DMS79 (cell line): ENCODE measurements at regions not wholly inside any gene's neighbourhood (a gene's known extent, or its start where the extent isn't known, plus 50 kb on each side); places are given as distances from the start of the nearest gene placed in this dataset.

Source experiments
- DNase-seq: peaks from one replicate; lab custom pipeline; 2025; lab: John Stamatoyannopoulos, UW

DNA sequence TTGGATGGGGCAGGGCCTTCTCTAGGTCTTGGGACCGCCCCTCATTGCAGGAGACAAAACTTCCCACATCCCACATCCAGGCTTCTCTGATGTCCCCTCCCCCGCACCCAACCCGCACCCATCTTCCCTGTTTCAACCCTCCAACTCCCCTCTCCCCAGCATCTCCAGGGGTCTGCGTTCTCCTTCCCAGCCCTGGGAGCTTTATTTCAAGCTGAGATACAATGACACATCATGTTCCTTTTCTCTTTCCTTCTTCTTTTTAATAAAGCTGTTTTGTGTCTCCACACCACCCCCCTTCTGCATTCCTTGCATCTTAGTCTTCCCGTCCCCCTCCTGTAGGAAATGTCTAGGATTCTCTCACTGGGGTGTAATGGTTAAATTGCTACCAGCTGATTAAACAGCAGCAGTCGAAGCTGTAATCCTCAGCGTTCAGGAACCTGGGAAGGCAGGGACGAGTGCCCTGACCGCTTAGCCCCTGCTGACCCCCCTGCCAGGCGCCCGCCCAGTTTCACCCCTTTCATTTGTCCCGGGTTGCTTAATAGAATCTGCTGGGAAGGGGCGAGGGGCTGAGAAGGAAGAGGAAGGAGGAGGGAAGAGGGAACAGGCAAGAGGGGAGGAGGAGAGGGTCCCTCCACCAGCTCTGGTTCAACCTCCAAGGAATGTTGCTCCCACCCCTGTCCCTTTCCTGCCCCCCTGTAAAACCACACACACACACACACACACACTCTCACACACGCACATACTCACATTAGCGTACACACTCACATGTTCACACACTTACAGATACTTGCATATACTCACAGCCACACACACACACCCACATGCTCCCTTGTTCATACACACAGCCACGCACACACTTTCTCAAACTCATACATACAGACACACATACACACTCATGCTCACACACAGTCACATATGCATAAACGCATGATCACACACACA is 104.5 kb upstream of the MED13L start:
- no peak for DNase-seq

DNA sequence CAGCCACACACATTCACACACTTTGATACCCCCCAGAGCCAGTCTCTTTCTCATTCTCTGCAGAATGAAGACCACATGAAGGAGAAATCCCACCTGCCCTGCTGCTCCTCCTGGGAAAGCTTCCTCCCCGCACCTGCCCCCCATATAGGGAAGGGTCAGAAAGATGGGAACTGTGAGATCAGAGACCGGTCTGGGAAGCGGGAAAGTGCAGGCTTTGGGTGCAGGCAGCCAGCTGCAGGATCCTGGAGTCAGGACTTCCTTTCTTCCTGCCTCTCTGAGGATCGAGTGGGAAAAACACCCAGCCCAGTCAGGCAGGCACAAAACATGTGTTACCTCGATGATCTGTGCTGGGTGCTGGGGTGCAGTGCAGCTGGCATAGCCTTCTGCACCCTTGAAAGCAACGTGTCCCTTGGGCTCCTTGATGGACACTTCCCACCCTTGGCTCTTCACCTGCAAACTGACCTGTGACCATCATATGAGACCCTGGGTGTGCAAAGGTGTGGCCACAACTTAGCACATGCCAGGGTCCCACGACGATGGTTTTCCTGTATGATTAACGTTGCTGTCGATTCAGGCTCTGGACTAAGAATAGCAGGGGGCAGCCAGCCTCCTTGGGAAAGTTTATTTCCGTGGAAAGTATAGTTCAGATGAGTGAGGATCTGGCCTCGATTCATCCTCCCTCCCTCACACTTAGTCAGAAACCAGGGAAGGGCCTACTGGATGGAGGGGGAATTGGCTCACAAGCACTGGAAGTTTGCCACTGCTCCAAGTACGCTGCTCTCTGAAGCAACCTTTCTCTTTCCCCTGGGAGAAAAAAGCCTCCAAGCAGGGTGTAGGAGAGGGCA is 105.4 kb upstream of the MED13L start:
- no peak for DNase-seq

DNA sequence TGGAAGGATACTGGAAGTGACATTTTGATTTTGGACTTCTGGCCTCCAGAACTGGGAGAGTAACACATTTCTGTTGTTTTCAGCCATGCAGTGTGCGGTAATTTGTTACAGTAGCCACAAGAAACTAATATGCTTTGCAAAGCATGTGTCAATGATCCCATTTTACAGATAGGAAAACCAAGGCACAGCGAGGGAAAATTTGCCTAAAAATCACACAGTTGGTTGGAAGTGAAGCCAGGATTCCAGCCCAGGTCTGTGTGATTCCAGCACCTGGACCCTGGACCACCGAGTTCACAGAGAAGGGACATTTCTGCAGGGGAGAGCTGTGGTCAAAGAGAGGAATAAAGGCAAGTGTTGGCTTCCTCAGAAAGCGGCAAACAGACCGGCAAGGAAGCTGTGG is 106.7 kb upstream of the MED13L start:
- no peak for DNase-seq

DNA sequence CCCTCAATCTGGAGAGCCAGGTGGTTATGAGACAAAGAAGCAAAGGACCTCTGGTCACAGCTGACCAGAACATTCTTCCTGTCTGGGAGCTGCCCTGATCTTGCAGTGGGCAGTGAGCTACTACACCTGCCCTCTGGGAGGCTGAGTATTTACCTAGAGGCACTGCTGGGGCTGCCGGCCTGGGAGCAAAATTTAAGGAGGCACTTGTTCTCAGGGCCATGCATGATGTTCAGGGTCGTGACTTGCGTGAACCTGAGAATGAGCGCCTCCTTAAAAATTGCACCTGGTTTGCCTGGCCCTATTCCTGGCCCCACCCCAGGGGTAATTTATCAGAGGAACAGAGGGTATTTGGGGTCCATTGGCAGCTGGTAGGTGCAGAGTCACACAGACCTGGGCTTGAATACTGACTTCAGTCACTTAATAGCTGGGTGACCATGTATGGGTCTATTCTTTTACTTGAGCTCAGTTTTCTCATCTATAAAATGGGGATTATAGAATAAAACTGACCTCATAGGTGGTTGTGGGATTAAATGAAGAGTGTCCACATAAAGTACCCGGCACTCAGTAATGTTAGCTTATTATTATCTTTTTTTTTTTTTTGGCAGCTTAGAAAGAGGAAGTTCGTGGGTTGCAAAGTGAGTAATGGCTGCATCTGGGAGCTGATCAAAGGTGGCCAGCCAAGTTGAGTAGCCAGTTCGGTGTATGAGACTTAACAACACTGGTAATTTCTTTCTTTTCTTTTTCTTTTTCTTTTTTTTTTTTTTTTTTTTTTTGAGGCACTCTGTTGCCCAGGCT is 107.4 kb upstream of the MED13L start:
- DNase-seq: peak; percentile 11

DNA sequence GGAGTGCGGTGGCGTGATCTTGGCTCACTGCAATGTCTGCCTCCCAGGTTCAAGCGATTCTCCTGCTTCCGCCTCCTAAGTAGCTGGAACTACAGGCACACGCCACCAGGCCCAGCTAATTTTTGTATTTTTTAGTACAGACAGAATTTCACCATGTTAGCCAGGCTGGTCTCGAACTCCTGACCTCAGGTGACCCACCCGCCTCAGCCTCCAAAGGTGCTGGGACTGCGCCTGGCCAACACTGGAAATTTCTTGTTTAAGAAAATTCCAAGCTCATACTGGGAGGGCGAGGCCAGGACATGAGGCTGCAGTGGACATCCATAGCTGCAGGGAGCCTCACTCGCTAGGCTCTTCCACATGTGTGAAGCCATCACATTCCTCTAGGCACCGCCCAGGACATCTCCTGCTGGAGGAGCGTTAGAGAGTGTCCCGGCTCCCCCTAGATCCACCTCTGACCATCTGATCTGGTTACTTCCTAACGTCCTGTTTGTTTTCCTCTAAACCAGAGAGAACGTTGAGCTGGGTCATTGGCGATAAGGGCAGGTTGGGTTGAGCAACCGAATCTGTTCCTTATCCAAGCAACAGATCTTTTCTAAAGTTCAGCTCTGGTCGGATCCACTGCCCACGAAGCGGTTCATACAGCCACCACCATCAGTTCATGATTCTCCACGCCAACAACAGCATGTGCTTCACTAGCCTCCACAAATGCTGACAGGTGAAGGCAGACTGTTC is 108.2 kb upstream of the MED13L start:
- DNase-seq: no peak

DNA sequence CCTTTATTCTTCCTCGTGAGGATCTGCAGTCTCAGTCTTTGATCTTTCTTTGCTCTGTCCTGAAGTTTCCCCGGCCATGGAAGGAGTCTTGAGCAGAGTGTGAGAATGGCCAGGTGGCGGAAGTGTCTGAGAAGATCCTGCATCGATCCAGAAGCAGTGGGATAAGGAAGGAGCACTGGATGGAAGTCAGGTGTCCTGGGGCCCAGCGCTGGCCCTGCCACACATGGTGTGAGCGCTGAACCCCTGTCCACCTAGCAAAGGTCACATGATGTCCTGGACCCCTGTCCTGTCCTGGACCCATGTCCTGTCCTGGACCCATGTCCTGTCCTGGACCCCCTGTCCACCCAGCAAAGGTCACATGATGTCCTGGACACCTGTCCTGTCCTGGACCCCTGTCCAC is 111.8 kb upstream of the MED13L start:
- DNase-seq: no peak

DNA sequence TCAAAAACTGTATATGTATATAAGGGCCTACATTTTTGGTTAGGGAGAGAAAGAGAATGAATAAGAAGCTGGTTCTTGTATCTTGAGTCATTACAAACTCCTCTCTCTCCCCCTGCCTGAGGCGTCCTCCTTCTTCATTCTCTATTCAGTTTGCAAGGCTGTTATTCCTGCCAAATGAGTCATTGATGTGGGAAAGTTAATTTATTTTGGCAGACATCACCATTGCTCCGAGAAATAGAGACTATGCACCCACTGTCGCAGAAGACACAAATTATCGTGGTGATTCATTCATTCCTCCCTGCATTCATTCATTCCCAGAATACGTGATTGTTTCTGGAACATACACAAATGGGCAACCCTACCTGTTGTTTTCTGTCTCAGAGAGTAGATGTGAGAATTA is 112.5 kb upstream of the MED13L start:
- no peak for DNase-seq

DNA sequence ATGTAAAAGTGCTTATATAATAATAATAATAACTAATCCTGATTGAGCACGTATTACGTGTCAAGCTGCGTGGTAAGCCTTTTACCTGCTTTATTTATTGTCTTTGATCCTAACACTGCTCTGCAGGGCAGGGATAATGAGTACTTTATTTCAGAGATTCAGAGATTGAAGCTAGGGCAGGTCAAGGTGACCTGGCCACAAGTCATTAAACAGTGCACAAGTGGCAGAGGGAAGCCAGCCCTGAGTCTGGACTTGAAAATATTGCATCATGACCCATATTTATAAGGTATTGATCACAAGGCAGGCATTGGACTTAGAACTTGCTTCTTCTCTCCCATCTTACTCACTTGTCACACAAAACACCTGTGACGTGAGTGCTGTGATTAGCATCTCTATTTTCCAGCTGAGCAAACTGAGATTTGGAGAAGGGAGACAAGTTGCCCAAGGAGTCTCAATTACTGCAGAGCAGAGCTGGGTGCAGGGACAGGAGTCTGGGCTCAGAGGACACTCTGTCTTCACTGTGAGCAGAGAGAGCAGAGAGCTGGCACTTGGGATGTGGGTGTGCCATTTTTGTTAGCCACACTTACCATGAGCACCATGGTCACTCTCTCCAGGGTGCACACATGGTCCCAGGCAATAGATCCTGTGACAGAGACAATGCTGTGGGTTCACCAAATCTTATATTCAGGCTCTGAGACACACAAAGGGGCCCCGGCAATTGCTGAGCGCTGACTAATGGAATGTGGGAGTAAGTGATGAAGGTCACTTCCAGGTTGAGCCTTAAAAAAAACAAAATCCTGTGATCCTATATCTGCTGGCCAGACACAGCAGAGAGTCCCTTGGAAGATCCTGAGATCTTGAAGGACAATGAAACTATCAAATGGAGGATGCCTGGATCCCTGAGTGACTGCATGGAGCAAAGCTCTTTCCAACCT is 113.2 kb upstream of the MED13L start:
- DNase-seq: no peak

DNA sequence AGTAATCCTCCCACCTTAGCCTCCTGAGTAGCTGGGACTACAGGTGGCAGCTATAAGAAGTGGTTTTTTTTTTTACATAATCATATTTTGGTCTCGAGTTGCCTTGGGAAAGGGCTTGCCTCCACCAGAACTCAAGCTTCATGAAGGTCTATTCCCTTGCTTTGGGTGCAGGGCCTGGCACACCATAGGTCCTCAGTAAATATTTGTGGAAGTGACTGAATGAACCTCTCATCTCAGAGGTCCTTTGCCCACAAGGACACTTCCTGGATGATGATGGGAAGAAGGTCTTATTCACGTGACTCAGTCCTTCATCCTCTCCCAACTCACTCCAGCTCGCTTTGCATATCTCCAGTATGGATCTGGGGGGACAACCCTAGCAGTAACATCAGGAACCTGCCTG is 114.0 kb upstream of the MED13L start:
- no peak for DNase-seq

DNA sequence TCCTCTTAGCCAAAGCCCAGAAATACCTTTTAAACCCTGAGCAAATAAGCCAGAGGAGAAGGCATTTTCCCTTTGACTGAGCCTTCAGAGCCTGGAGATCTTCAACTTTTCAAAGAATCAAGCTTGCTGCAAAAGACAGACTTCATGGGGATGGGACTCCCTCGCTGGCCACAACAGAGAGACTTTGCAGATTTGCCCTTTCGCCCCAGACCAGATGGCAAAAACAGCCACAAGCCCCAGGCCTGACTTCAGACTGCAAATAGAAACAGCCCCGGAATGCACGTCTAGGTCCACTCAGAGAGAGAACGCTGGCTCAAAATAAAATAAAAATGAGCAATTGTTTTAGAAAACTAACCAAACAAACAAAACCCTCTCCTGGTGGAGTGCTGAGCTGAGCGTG is 114.6 kb upstream of the MED13L start:
- DNase-seq: no peak

DNA sequence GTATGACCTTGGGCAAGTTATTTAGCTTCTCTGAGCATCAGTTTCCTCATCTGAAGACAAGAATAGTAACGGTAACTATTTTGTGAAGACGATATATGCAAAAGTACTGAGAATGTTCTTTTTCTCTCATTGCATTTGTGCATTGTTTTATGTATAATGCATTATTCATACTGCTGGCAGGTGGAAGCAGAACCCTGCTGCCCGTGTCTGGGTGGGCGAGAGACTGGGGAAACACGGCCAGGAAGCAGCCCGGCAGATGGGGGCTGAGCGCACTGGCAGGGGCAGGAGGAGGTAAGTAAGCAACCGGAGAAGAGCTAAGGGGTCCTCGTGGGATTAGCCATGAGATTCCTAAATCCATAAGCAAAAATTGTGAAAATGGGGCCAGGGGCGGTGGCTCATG is 115.8 kb upstream of the MED13L start:
- no peak for DNase-seq

DNA sequence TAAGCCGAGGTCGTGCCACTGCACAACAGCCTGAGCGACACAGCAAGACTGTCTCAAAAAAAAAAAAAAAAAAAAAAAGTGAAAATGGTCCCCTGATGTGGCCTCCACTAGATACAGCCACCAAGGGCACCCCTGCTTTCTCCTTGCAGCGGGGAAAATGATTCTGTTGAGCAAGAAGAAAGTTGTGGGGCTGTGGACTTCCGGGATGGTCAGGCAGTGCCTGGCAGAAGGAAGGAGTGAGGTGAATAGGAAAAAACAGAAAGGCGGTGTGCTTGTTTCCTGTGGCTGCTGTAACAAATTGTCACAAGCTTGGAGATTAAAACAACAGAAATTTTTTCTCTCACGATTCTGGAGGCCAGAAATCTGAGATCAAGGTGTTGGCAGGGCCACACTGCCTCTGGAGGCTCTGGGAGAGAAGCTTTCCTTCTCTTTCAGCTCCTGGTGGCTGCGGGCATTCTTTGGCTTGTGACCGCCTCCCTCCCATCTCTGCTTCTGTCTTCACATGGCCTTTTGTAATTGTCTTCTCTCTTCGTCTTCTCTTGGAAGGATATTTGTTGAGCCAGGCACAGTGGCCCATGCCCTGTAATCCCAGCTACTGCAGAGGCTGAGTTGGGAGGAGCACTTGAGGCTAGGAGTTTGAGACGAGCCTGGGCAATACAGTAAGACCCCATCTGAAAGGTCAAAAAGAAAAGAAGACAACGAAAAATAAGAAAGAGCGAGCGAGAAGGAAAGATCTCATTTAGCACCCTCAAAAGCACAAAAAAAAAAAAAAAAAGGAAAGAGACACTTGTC is 116.6 kb upstream of the MED13L start:
- DNase-seq: no peak

DNA sequence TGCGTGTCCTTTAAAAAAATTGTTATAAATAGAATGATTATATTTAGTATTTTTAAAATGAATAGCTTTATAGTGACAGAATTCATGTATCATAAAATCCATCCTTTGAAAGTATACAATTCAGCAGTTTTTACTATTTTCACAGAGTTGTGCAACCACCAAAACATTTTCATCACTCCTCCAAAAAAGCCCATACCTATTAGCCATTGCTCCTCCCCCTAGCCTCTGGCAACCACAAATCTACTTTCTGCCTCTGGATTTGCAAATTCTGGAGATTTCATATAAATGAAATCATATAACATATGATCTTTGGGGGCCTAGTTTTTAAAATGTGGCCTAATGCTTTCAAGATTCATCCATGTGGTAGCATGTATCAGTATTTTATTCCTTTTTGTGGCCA is 117.9 kb upstream of the MED13L start:
- DNase-seq: no peak

DNA sequence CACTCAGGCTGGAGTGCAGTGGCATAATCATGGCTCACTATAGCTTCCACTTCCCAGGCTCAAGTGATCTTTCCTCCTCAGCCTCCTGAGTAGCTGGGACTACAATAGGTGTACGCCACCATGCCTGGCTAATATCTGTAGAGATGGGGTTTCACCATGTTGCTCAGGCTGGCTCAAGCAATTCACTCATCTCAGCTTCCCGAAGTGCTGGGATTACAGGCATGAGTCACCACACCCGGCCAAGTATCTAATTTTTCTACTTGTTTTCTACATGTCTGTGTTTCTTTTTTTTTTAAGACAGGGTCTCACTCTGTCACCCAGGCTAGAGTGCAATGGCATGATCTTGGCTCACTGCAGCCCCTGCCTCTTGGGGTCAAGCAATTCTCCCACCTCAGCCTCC is 119.7 kb upstream of the MED13L start:
- no peak for DNase-seq

DNA sequence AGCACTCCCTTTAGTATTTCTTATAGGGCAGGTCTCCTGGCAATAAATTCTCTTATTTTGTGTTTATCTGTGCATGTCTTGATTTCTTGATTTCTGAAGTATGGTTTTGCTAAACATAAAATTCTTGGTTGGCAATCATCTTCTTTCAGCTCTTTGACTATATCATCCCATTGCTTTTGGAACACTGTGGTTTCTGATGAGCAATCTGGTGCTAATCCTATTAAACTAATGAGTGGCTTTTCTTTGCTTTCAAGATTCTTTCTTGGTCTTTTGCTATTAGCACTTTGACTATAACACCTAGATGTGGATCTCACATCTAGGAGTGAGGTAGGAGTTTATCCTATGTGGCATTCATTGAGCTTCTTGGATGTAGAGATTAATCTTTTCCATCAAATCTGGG is 120.7 kb upstream of the MED13L start:
- DNase-seq: no peak

DNA sequence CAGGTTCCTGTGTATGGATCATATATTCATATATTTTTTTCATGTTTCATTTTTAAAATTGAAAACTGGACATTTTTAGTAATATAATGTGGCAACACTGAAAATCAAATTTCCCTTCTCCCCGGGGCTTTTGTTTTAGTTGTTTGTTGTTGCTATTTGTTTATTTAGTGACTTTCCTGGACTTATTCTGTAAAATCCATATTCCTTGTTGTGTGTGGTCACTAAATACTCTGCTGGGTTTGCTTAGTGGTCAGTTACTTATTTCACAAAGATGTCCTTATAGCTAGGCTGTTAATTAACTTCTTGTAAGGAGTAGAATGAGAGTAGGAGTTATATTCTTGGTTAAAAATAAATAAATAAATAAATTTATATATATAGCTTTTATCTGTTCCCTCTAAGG is 121.6 kb upstream of the MED13L start:
- DNase-seq: no peak

DNA sequence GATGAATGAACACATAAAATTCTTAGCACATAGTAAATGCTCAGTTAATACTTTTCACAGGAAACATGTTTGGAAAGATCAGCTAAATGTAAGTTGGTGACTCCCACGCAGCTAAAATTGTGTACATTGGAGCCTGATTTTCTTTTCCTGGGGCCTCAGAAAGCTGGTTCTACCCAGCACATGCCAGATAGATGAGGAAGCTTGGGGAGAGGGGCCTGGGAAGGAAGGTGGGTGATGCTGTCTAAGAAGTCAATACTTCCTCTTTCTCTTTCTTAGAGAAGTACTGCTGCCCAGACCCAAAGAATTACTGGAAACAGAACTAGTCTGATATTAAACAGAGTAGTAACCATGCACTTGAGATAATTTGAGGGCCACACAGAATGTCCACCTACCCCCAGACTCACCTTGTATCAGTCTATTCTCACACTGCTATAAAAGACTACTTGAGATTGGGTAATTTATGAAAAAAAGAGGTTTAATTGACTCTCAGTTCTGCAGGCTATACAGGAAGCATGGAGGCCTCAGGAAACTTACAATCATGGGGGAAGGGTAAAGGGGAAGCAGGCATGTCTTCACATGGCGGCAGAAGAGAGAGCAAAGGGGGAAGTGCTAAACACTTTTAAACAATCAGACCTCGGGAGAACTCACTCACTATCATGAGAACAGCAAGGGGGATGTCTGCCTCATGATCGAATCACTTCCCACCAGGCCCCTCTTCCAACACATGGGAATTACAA is 123.3 kb upstream of the MED13L start:
- no peak for DNase-seq

DNA sequence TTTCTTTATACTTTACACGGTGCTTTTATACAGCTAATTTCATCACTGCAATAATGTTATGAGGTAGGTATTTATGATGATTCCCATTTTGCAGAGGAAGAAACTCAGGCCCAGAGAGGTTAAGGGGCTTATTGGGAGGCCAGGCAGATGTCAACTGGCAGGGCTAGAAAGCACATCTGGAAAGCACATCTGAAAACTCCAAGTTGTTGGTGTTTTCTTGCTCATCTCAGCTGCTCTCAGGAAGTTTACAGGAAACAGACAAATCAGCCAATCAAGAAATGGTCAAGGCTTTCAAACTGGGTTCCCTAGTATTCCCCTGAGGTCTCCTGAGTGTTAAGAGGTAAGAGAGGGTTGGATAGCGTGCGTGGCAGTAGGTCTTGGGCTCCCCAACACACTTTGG is 124.1 kb upstream of the MED13L start:
- DNase-seq: no peak
